ENCODE measurements at regions not wholly inside any gene's neighbourhood (a gene's known extent, or its start where the extent isn't known, plus 50 kb on each side); places are given as distances from the start of the nearest gene placed in this dataset.

- Mint-ChIP-seq H3K27ac (no peak overlapping the region), H3K4me3 (no peak overlapping the region), H3K36me3 (ENCODE audit: low read depth) (no peaks in the 10 kb centered on the region), H3K9me3 (no peaks in the 10 kb centered on the region), H3K27me3 (peaks cover 8% of the 10 kb centered on the region), H3K4me1 (ENCODE audit: low read depth) (no peaks in the 10 kb centered on the region)
- ATAC-seq (no peak), DNase-seq (no peak)
- TF ChIP-seq CTCF (IDR thresholded peaks at IDR 0.05) = no peak
- intact Hi-C loops (cut with micrococcal nuclease) = no loop called here
- ChIA-PET POLR2A (no interaction called here), CTCF (no interaction called here)
Measured at GRCh38 chr15:101573951-101574350, 78.2 kb downstream of the TM2D3 start.

GRCh38 chr15:101570241-101570640, 80.7 kb upstream of the PCSK6 start:
- no peak overlapping the region for H3K27ac Mint-ChIP-seq
- DNase-seq (no peak), ATAC-seq (no peak)
- no peak overlapping the region for H3K4me3 Mint-ChIP-seq
- ChIA-PET CTCF (no interaction called here), POLR2A (no interaction called here)
- TF ChIP-seq CTCF (IDR thresholded peaks at IDR 0.05) = no peak
- H3K4me1 Mint-ChIP-seq (ENCODE audit: low read depth) = no peaks in the 10 kb centered on the region
- H3K27me3 Mint-ChIP-seq = peaks cover 13% of the 10 kb centered on the region
- intact Hi-C loops (cut with micrococcal nuclease) = no loop called here
- no peaks in the 10 kb centered on the region for H3K9me3 Mint-ChIP-seq
- no peaks in the 10 kb centered on the region for H3K36me3 Mint-ChIP-seq (ENCODE audit: low read depth)

GRCh38 chr15:101568821-101569555, 79.5 kb upstream of the PCSK6 start:
- Mint-ChIP-seq H3K36me3 (ENCODE audit: low read depth) (no peaks in the 10 kb centered on the region), H3K4me3 (no peak overlapping the region), H3K4me1 (ENCODE audit: low read depth) (no peaks in the 10 kb centered on the region), H3K9me3 (no peaks in the 10 kb centered on the region), H3K27ac (no peak overlapping the region), H3K27me3 (peaks cover 13% of the 10 kb centered on the region)
- TF ChIP-seq CTCF (IDR thresholded peaks at IDR 0.05) = no peak
- intact Hi-C loops (cut with micrococcal nuclease) = no loop called here
- ChIA-PET CTCF (no interaction called here), POLR2A (no interaction called here)
- DNase-seq (no peak), ATAC-seq (no peak)

GRCh38 chr15:101568309-101568708, 78.8 kb upstream of the PCSK6 start:
- Mint-ChIP-seq H3K4me3 (no peak overlapping the region), H3K9me3 (no peaks in the 10 kb centered on the region), H3K27me3 (peaks cover 14% of the 10 kb centered on the region), H3K27ac (no peak overlapping the region), H3K4me1 (ENCODE audit: low read depth) (no peaks in the 10 kb centered on the region), H3K36me3 (ENCODE audit: low read depth) (no peaks in the 10 kb centered on the region)
- intact Hi-C loops (cut with micrococcal nuclease) = no loop called here
- ATAC-seq = no peak
- POLR2A ChIA-PET = no interaction called here
- no peak for DNase-seq
- CTCF ChIA-PET = no interaction called here
- no peak for TF ChIP-seq CTCF (IDR thresholded peaks at IDR 0.05)

- H3K27ac Mint-ChIP-seq = no peak overlapping the region
- H3K36me3 Mint-ChIP-seq (ENCODE audit: low read depth) = no peaks in the 10 kb centered on the region
- H3K4me3 Mint-ChIP-seq = no peak overlapping the region
- intact Hi-C loops (cut with micrococcal nuclease) = no loop called here
- ChIA-PET CTCF (interaction anchor here (1.1 kb wide), 1 partner anchor 26 kb away, joined by 3 read pairs; no protein-coding TSS in a partner anchor), POLR2A (no interaction called here)
- TF ChIP-seq CTCF (IDR thresholded peaks at IDR 0.05) = no peak
- no peaks in the 10 kb centered on the region for H3K4me1 Mint-ChIP-seq (ENCODE audit: low read depth)
- ATAC-seq (no peak), DNase-seq (no peak)
- H3K9me3 Mint-ChIP-seq = no peaks in the 10 kb centered on the region
- peaks cover 13% of the 10 kb centered on the region for H3K27me3 Mint-ChIP-seq
Measured at GRCh38 chr15:101566748-101567488, 77.4 kb upstream of the PCSK6 start.

Measured in activated CD8-positive, alpha-beta T cell treated with anti-CD3 and anti-CD28 coated beads for 36 hours (primary cell).